ENCODE measurements at regions not wholly inside any gene's neighbourhood (a gene's known extent, or its start where the extent isn't known, plus 50 kb on each side); places are given as distances from the start of the nearest gene placed in this dataset.
A peak's percentile ranks its signal among the peaks of the same experiment; 100 is the strongest.

DNA sequence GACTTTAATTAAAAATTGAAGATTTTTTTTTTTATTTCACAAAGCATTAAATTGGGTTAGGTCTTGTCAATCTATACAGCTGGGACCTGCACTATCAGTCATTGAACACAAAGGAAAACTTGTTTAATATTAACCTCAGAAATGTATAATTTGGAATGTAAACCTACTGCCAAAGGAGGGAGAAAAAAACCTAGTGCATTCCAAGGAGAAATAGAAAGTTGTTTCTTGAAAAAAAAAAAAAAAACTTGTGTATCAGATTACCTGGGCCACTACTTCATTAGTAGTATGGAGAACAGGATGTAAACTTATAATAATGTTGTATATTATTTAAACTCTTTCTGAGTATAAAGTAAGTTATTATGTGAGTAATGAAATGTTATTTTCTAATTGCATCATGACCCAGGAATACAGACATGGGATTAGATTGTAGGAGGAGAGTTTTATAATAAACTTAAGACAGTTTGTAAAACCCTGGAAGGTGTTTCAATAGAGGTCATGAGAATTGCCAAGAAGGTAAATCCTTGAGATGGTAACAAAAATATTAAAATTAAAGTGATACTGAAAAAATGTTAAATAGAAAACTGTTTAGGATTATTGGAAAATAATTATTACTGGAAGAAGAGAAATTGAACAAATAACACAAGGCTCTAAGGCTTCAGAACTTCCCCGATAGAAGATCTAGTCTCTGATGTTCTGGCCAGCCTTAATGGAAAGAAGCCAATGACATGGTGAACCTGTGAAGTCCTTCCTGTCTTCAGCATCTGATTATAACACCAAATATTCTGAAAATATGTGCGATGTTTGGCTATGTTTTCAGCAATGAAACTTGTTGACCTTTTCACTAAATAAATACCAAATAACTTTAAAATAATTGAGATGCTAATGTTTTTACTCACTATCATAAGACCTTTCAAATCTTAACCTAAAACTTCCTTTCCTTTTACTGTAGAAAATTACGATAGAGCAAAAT, 412.8 kb upstream of the LYPLAL1 start:
- peak in 1 of 2 donors; percentile 47 for DNase-seq (ENCODE audit: low read depth in 2 of 2)
- Histone ChIP-seq H3K4me2 (ENCODE audit: extremely low read depth, insufficient read depth, low read length) (no peak overlapping the region), H3K27me3 (ENCODE audit: control insufficient read depth, insufficient read depth, low read length) (no peaks in the 10 kb centered on the region), H3K9ac (ENCODE audit: insufficient read depth, low read length) (no peak overlapping the region), H3K4me3 (replicated peaks in 1 of 4; ENCODE audit: control extremely low read depth in 1 of 4, insufficient read depth in 1 of 4, low read depth in 3 of 4, low read length in 4 of 4) (no peak overlapping the region), H3K27ac (ENCODE audit: insufficient read depth, low read length) (no peak overlapping the region), H2AFZ (ENCODE audit: low read length) (no peak overlapping the region), H4K20me1 (ENCODE audit: control insufficient read depth, extremely low read depth, insufficient read depth, low read length) (no peaks in the 10 kb centered on the region), H3K79me2 (ENCODE audit: control insufficient read depth, insufficient read depth, low read length) (no peaks in the 10 kb centered on the region), H3K4me1 (ENCODE audit: control insufficient read depth, extremely low read depth, insufficient read depth, low read length) (no peaks in the 10 kb centered on the region), H3K36me3 (ENCODE audit: control insufficient read depth, insufficient read depth, low read length) (no peaks in the 10 kb centered on the region), H3K9me3 (ENCODE audit: control insufficient read depth, insufficient read depth, low read depth, low read length) (no peaks in the 10 kb centered on the region)
- TF ChIP-seq EZH2 (IDR thresholded peaks at IDR 0.05; ENCODE audit: low read length, missing control alignments): no peak
- TF ChIP-seq, protein P1, sequence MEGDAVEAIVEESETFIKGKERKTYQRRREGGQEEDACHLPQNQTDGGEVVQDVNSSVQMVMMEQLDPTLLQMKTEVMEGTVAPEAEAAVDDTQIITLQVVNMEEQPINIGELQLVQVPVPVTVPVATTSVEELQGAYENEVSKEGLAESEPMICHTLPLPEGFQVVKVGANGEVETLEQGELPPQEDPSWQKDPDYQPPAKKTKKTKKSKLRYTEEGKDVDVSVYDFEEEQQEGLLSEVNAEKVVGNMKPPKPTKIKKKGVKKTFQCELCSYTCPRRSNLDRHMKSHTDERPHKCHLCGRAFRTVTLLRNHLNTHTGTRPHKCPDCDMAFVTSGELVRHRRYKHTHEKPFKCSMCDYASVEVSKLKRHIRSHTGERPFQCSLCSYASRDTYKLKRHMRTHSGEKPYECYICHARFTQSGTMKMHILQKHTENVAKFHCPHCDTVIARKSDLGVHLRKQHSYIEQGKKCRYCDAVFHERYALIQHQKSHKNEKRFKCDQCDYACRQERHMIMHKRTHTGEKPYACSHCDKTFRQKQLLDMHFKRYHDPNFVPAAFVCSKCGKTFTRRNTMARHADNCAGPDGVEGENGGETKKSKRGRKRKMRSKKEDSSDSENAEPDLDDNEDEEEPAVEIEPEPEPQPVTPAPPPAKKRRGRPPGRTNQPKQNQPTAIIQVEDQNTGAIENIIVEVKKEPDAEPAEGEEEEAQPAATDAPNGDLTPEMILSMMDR (conservative IDR thresholded peaks at IDR 0.05 in 1 of 2, IDR thresholded peaks at IDR 0.05 in 1 of 2; ENCODE audit: low read depth in 1 of 2, low read length in 2 of 2): no peak

DNA sequence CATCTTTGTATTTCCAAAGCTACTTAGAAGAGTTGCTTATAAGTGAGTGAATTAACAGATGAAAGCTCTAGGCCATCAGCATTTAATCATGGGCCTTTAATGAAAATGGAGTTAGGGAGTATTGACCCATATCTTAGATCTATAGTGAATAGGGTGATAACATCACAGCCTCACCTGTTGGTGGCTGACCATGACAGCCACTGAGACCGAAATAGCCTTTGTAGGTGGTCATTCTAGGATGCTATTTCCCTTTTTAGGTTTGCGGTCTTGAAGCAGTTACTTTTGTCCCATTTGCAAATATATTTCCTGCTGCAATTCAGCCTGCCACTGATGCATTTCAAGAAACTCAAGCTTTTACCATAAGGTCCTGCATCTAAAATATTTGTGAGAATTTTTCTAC, 410.1 kb upstream of the LYPLAL1 start:
- Histone ChIP-seq H4K20me1 (ENCODE audit: control insufficient read depth, extremely low read depth, insufficient read depth, low read length) (no peaks in the 10 kb centered on the region), H2AFZ (ENCODE audit: low read length) (no peak overlapping the region), H3K9ac (ENCODE audit: insufficient read depth, low read length) (no peak overlapping the region), H3K4me3 (replicated peaks in 1 of 4; ENCODE audit: control extremely low read depth in 1 of 4, insufficient read depth in 1 of 4, low read depth in 3 of 4, low read length in 4 of 4) (no peak overlapping the region), H3K4me2 (ENCODE audit: extremely low read depth, insufficient read depth, low read length) (no peak overlapping the region), H3K27ac (ENCODE audit: insufficient read depth, low read length) (no peak overlapping the region), H3K36me3 (ENCODE audit: control insufficient read depth, insufficient read depth, low read length) (no peaks in the 10 kb centered on the region), H3K4me1 (ENCODE audit: control insufficient read depth, extremely low read depth, insufficient read depth, low read length) (no peaks in the 10 kb centered on the region), H3K9me3 (ENCODE audit: control insufficient read depth, insufficient read depth, low read depth, low read length) (no peaks in the 10 kb centered on the region), H3K27me3 (ENCODE audit: control insufficient read depth, insufficient read depth, low read length) (no peaks in the 10 kb centered on the region), H3K79me2 (ENCODE audit: control insufficient read depth, insufficient read depth, low read length) (no peaks in the 10 kb centered on the region)
- TF ChIP-seq, protein P1 (conservative IDR thresholded peaks at IDR 0.05 in 1 of 2, IDR thresholded peaks at IDR 0.05 in 1 of 2; ENCODE audit: low read depth in 1 of 2, low read length in 2 of 2): no peak
- TF ChIP-seq EZH2 (IDR thresholded peaks at IDR 0.05; ENCODE audit: low read length, missing control alignments): no peak
- no peak for DNase-seq (ENCODE audit: low read depth in 2 of 2)

DNA sequence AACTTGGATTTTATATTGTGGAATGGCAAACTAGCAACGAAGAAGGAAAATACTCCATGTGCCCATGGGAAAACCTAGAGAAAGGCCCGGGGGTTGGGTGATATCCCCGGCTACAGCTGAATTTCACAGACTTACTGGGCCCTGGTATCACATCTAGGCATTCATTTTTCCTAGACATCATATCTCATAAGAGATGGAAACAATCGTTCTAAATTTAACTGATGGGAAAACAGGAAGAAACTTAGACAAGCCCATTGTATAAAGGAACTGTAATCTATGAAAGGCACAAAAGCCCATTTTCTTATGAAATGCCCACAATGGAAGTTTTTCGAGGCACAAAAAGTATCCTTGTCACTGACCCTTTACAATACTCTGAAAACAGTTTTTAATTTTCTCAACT, 407.9 kb upstream of the LYPLAL1 start:
- H3K4me3 ChIP-seq (replicated peaks in 1 of 4; ENCODE audit: control extremely low read depth in 1 of 4, insufficient read depth in 1 of 4, low read depth in 3 of 4, low read length in 4 of 4): no peak overlapping the region
- H3K27me3 ChIP-seq (ENCODE audit: control insufficient read depth, insufficient read depth, low read length): no peaks in the 10 kb centered on the region
- DNase-seq (ENCODE audit: low read depth in 2 of 2): no peak
- no peaks in the 10 kb centered on the region for H4K20me1 ChIP-seq (ENCODE audit: control insufficient read depth, extremely low read depth, insufficient read depth, low read length)
- no peaks in the 10 kb centered on the region for H3K4me1 ChIP-seq (ENCODE audit: control insufficient read depth, extremely low read depth, insufficient read depth, low read length)
- H3K36me3 ChIP-seq (ENCODE audit: control insufficient read depth, insufficient read depth, low read length): no peaks in the 10 kb centered on the region
- no peak overlapping the region for H3K9ac ChIP-seq (ENCODE audit: insufficient read depth, low read length)
- no peaks in the 10 kb centered on the region for H3K79me2 ChIP-seq (ENCODE audit: control insufficient read depth, insufficient read depth, low read length)
- no peak for TF ChIP-seq EZH2 (IDR thresholded peaks at IDR 0.05; ENCODE audit: low read length, missing control alignments)
- TF ChIP-seq, protein P1 (conservative IDR thresholded peaks at IDR 0.05 in 1 of 2, IDR thresholded peaks at IDR 0.05 in 1 of 2; ENCODE audit: low read depth in 1 of 2, low read length in 2 of 2): no peak
- H3K27ac ChIP-seq (ENCODE audit: insufficient read depth, low read length): no peak overlapping the region
- H3K9me3 ChIP-seq (ENCODE audit: control insufficient read depth, insufficient read depth, low read depth, low read length): no peaks in the 10 kb centered on the region
- H3K4me2 ChIP-seq (ENCODE audit: extremely low read depth, insufficient read depth, low read length): no peak overlapping the region
- no peak overlapping the region for H2AFZ ChIP-seq (ENCODE audit: low read length)
